ENCODE measurements at regions not wholly inside any gene's neighbourhood (a gene's known extent, or its start where the extent isn't known, plus 50 kb on each side); places are given as distances from the start of the nearest gene placed in this dataset.
"Not testable (repeated sequence)": the region's sequence is repeated elsewhere in the genome, so short reads cannot be mapped to it uniquely, and the experiment has no call there.

- no peak for DNase-seq
Observed at GRCh38 chr9:79046401-79046800, 525.4 kb upstream of the TLE4 start.

DNA sequence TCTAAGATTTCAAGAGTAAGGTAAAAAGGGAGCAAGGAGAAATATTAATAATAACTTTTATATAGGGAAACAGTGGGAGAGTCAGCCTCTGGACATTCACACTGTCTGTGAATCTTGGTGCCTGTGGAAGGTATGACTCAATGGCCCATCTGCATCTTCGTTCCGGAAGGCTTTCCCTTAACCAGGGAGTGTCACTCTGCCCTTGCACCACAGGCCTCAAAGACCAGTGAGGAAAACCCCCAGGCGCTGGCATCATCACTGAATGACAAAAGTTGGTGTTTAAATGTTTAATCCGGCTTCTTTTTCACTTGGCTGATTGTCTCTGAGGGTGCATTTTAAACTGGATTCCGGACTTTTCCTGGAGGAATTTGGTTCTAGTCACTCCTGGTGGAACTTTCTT, 522.4 kb upstream of the TLE4 start:
- no peak for DNase-seq

GRCh38 chr9:79053598-79053997, 518.2 kb upstream of the TLE4 start:
- no peak for DNase-seq

DNA sequence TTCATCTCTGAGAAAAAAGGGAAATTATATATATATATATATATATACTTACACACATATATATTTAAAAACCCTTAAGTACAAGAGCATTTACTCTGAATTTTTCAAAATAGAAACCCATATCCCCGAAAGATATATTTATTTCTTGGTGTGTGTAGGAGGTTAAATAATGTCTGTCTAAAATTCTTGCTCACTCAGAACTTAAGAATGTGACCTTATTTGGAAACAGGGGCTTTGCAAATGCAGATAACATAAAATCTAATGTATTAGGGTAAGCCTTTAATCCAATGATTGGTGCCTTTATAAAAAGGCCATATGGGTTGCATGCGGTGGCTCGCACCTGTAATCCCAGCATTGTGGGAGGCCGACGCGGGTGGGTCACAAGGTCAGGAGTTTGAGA, 517.3 kb upstream of the TLE4 start:
- DNase-seq: no peak

GRCh38 chr9:79056041-79056440, 515.7 kb upstream of the TLE4 start:
- no peak for DNase-seq

GRCh38 chr9:79057576-79057975, 514.2 kb upstream of the TLE4 start:
- no peak for DNase-seq

DNA sequence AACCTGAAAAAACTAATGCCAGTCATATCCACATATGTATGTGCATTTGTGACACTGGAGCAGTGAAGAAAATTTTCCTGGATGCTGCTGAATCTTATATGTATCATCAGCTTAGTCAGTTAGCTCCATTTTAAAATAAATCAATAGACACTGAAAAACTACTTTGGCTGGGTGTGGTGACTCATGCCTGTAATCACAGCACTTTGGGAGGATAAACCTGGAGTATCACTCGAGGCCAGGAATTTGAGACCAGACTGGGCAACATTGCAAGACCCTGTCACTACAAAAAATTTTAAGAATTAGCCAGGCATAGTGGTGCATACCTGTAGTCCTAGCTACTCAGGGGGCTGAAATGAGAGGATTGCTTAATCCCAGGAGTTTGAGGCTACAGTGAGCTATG, 511.0 kb upstream of the TLE4 start:
- DNase-seq: no peak

- no peak for DNase-seq
Observed at GRCh38 chr9:79061752-79062616, 509.8 kb upstream of the TLE4 start.

- DNase-seq: no peak
Observed at GRCh38 chr9:79073201-79073600, 498.6 kb upstream of the TLE4 start.

DNA sequence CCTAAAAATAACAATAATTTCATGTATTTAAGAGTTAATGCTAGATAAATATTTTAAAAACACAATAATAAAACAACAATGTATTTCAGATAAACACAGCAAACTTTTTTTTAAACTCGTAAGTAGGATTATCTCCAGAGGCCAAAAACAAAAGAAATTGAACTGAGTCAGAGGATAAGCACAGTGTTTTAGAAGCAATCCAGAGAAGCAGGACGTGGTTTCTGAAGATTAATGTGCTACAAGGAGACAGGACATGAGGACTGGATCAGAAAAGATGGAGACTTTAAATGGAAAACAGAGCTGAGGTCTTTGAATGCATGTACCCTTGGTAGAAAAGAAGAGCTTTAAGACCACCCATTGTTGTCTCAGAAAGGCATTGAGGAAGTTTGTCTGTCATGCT, 491.2 kb upstream of the TLE4 start:
- DNase-seq: no peak

DNA sequence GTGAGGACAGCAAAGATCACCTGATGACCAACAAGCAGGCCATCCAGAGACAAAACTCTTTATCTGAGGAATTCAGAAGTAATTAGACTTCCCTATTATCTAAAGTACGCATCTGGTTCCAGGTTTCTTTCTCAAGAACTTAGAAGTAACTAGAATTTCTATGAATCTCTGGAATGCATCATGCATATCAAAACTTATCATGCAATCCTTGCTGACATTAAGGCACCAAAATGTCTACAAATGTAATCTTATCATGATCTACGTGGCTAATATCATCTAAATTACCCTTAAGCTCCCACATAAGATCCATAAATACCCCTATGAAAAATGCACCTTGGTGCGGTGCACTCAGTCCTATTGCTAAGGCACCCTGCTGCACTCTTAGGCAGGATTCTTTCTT, 488.1 kb upstream of the TLE4 start:
- no peak for DNase-seq

DNA sequence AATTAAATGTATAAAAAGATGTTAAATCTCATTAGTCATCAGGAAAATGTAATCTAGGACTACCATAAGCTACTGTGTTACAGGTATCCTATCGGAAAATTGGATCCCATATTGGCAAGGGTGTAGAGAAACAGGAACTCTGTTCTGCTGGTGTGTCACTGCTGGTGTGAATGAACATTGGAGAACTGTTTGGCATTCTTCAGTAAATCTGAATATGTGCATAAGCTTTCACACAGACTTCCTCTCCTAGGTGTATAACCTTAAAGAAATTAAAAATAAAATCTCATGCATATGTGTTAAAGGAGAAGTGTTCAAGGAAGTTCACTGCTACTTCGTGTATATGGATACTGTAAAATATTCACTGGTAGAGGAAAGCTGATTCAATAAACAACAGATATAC, 484.6 kb upstream of the TLE4 start:
- no peak for DNase-seq

DNA sequence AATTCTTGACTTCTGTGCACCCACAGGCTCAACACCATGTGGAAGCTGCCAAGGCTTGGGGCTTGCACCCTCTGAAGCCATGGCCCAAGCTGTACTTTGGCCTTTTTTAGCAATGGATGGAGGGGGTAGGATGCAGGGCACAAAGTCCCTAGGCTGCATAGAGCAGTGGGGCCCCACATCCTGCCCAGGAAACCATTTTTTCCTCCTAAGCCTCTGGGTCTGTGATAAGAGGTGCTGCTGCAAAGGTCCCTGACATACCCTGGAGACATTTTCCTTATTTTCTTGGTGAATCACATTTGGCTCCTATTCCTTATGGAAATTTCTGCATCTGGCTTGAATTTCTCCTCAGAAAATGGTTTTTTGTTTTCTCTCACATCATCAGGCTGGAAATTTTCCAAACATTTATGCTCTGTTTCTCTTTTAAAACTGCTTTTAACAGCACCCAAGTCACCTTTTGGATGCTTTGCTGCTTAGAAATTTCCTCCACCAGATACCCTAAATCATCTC, 482.7 kb upstream of the TLE4 start:
- no peak for DNase-seq

- not testable (repeated sequence) for DNase-seq
Observed at GRCh38 chr9:79089851-79090250, 481.9 kb upstream of the TLE4 start.

DNA sequence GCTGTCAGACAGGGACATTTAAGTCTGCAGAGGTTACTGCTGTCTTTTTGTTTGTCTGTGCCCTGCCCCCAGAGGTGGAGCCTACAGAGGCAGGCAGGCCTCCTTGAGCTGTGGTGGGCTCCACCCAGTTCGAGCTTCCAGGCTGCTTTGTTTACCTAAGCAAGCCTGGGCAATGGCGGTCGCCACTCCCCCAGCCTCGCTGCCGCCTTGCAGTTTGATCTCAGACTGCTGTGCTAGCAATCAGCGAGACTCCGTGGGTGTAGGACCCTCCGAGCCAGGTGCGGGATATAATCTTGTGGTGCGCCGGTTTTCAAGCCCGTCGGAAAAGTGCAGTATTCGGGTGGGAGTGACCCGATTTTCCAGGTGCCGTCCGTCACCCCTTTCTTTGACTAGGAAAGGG, 468.5 kb upstream of the TLE4 start:
- not testable (repeated sequence) for DNase-seq

- no peak for DNase-seq
Observed at GRCh38 chr9:79104216-79104615, 467.5 kb upstream of the TLE4 start.

GRCh38 chr9:79104951-79105350, 466.8 kb upstream of the TLE4 start:
- no peak for DNase-seq

- no peak for DNase-seq
Observed at GRCh38 chr9:79107911-79108676, 463.7 kb upstream of the TLE4 start.

DNA sequence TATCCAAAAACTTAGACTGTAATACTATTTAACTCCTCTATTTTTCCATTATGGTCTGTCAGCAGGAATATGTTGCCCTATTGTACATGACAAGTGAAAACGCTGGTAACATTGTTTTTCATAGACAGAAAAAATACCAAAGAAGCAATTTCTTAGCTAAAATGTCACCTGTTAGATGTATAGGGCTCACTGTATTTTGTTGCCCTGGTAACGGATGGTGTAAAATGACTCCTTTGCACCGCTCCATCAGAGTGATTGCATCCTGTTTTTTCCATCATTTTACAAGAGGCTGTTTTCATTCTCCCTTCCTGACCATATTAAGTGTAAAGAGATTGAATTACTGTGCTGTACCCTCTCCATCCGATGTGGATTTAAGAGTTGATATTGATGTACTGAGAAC, 460.1 kb upstream of the TLE4 start:
- DNase-seq: no peak

DNA sequence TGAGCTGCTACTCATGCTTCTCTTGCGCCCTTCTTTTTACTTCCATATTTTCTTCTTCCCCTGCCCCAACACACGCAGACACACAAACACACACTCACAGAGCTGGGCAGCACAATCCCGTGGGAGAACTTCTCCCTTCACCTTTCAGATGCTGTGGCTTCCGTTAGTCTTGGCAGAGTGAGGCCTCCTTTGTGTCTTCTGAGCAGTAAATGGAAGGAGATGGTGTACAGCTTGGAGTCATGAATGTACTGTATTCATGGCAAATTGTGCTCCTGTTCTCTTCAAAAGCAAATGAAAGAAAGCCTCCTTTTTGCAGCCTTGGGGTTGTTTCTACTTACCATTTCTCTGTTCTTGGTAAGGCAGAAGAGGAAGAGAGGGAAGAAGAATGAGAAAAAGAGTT, 456.6 kb upstream of the TLE4 start:
- no peak for DNase-seq

DNA sequence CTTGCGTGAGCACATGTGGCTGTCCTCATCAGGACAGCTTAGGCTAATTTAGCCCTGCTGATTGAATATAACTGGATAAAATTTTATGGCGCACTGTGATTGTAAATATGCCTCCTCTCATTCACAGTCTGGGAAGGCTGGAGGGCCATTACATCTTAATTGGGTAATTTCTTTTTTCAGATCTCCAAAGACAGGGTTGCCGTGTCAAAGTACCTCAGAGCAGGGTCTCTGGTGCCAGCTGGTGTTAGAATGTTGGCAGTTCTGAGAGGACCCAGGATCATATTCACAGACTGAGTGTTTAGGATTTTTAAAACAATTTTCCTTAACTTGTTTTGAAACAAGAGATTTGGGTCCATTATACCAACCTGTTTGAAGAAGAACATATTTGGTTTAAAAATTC, 455.7 kb upstream of the TLE4 start:
- no peak for DNase-seq

- no peak for DNase-seq
Observed at GRCh38 chr9:79116709-79117108, 455.1 kb upstream of the TLE4 start.

DNA sequence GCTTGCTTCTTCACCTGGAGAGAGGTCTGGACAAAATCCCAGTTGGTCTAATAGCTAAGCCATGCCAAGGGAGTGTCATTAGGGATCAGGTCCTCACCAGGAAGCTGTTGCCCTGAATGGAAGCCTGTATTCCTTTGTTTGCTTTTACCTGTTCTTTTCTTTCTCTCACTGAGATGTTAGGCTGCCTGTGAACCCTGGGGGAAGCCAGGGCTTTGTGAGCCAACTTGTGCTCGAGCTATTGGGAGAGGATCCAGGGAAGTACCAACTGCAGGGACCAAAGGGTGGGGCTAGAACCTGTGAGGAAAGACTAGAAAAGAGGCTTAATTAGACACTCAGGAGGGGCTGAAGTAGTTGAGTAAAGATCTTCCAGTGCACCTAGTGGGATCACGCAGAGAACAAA, 451.2 kb upstream of the TLE4 start:
- no peak for DNase-seq

- DNase-seq: no peak
Observed at GRCh38 chr9:79120941-79121340, 450.8 kb upstream of the TLE4 start.
